ENCODE measurements at regions not wholly inside any gene's neighbourhood (a gene's known extent, or its start where the extent isn't known, plus 50 kb on each side); places are given as distances from the start of the nearest gene placed in this dataset.
"Not testable (repeated sequence)": the region's sequence is repeated elsewhere in the genome, so short reads cannot be mapped to it uniquely, and the experiment has no call there.

- Histone ChIP-seq H3K4me3 (no peak overlapping the region), H3K36me3 (no peaks in the 10 kb centered on the region), H3K4me1 (no peaks in the 10 kb centered on the region), H3K27ac (no peak overlapping the region), H3K27me3 (no peaks in the 10 kb centered on the region), H3K9me3 (no peaks in the 10 kb centered on the region)
- WGBS (ENCODE audit: insufficient coverage, low coverage, low lambda C conversion rate, missing lambda C conversion rate) = 36% methylated on average over 2 of the region's 2 CpGs
- ATAC-seq (no peak), DNase-seq (no peak)
- no peak for TF ChIP-seq POLR2A (IDR thresholded peaks at IDR 0.05)
- no peak for TF ChIP-seq CTCF (IDR thresholded peaks at IDR 0.05)
- intact Hi-C loops (cut with DNase I) = no loop called here
Observed at GRCh38 chrX:994780-995179, 217.7 kb downstream of the CRLF2 start.

GRCh38 chrX:989959-990510 is 222.4 kb downstream of the CRLF2 start:
- intact Hi-C loops (cut with DNase I) = no loop called here
- peak in 2 of 3 donors; percentile 56 to 69 for DNase-seq
- TF ChIP-seq POLR2A (IDR thresholded peaks at IDR 0.05) (no peak), CTCF (IDR thresholded peaks at IDR 0.05) (no peak)
- no peaks in the 10 kb centered on the region for H3K9me3 ChIP-seq
- no peaks in the 10 kb centered on the region for H3K36me3 ChIP-seq
- no peaks in the 10 kb centered on the region for H3K27me3 ChIP-seq
- no peak overlapping the region for H3K27ac ChIP-seq
- H3K4me3 ChIP-seq = peak overlapping the region in 2 of 3 donors; percentile 22 to 35
- peak; percentile 49 to 95 (median 95) for ATAC-seq
- 18% methylated on average over 21 of the region's 25 CpGs for WGBS (ENCODE audit: insufficient coverage, low coverage, low lambda C conversion rate, missing lambda C conversion rate)
- H3K4me1 ChIP-seq = no peaks in the 10 kb centered on the region

- H3K4me3 ChIP-seq; H3K36me3 ChIP-seq; H3K27me3 ChIP-seq; DNase-seq; H3K9me3 ChIP-seq; H3K4me1 ChIP-seq; H3K27ac ChIP-seq; intact Hi-C loops (cut with DNase I); ATAC-seq: not testable (repeated sequence)
- WGBS (ENCODE audit: insufficient coverage, low coverage, low lambda C conversion rate, missing lambda C conversion rate) = 77% methylated on average over 6 of the region's 6 CpGs
Observed at GRCh38 chrX:988530-988929, 223.9 kb downstream of the CRLF2 start.

GRCh38 chrX:981791-982626 is 230.4 kb downstream of the CRLF2 start:
- Histone ChIP-seq H3K9me3 (no peaks in the 10 kb centered on the region), H3K27ac (no peak overlapping the region), H3K4me3 (no peak overlapping the region), H3K27me3 (no peaks in the 10 kb centered on the region), H3K36me3 (no peaks in the 10 kb centered on the region), H3K4me1 (no peaks in the 10 kb centered on the region)
- no peak for ATAC-seq
- TF ChIP-seq POLR2A (IDR thresholded peaks at IDR 0.05) (no peak), CTCF (IDR thresholded peaks at IDR 0.05) (no peak)
- DNase-seq = no peak
- intact Hi-C loops (cut with DNase I) = no loop called here
- 8% methylated on average over 14 of the region's 20 CpGs for WGBS (ENCODE audit: insufficient coverage, low coverage, low lambda C conversion rate, missing lambda C conversion rate)

- intact Hi-C loops (cut with DNase I) = no loop called here
- Histone ChIP-seq H3K4me3 (no peak overlapping the region), H3K36me3 (no peaks in the 10 kb centered on the region), H3K27me3 (no peaks in the 10 kb centered on the region), H3K9me3 (no peaks in the 10 kb centered on the region), H3K27ac (no peak overlapping the region), H3K4me1 (no peaks in the 10 kb centered on the region)
- 37% methylated on average over 3 of the region's 7 CpGs for WGBS (ENCODE audit: insufficient coverage, low coverage, low lambda C conversion rate, missing lambda C conversion rate)
- TF ChIP-seq POLR2A (IDR thresholded peaks at IDR 0.05) = no peak
- DNase-seq = no peak
- ATAC-seq = no peak
Observed at GRCh38 chrX:980587-981235, 231.7 kb downstream of the CRLF2 start.

GRCh38 chrX:979127-979526 is 233.3 kb downstream of the CRLF2 start:
- H3K36me3 ChIP-seq; DNase-seq; H3K4me1 ChIP-seq; ATAC-seq; H3K4me3 ChIP-seq; H3K9me3 ChIP-seq; H3K27ac ChIP-seq; H3K27me3 ChIP-seq; intact Hi-C loops (cut with DNase I): not testable (repeated sequence)
- 96% methylated on average over 9 of the region's 18 CpGs for WGBS (ENCODE audit: insufficient coverage, low coverage, low lambda C conversion rate, missing lambda C conversion rate)
